ENCODE measurements at regions not wholly inside any gene's neighbourhood (a gene's known extent, or its start where the extent isn't known, plus 50 kb on each side); places are given as distances from the start of the nearest gene placed in this dataset.

- TF ChIP-seq, protein P1, sequence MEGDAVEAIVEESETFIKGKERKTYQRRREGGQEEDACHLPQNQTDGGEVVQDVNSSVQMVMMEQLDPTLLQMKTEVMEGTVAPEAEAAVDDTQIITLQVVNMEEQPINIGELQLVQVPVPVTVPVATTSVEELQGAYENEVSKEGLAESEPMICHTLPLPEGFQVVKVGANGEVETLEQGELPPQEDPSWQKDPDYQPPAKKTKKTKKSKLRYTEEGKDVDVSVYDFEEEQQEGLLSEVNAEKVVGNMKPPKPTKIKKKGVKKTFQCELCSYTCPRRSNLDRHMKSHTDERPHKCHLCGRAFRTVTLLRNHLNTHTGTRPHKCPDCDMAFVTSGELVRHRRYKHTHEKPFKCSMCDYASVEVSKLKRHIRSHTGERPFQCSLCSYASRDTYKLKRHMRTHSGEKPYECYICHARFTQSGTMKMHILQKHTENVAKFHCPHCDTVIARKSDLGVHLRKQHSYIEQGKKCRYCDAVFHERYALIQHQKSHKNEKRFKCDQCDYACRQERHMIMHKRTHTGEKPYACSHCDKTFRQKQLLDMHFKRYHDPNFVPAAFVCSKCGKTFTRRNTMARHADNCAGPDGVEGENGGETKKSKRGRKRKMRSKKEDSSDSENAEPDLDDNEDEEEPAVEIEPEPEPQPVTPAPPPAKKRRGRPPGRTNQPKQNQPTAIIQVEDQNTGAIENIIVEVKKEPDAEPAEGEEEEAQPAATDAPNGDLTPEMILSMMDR (IDR thresholded peaks at IDR 0.05; ENCODE audit: extremely low read depth, missing control alignments): no peak
- no peak for DNase-seq (ENCODE audit: low spot score)
Observed at GRCh38 chr2:81328968-81329367, 1024.4 kb upstream of the LRRTM1 start.

GRCh38 chr2:81327911-81328310 is 1023.4 kb upstream of the LRRTM1 start:
- TF ChIP-seq, protein P1 (IDR thresholded peaks at IDR 0.05; ENCODE audit: extremely low read depth, missing control alignments): no peak
- no peak for DNase-seq (ENCODE audit: low spot score)

GRCh38 chr2:81324046-81324445 is 1019.5 kb upstream of the LRRTM1 start:
- TF ChIP-seq, protein P1 (IDR thresholded peaks at IDR 0.05; ENCODE audit: extremely low read depth, missing control alignments): no peak
- DNase-seq (ENCODE audit: low spot score): no peak

GRCh38 chr2:81304154-81304830 is 999.7 kb upstream of the LRRTM1 start:
- TF ChIP-seq, protein P1 (IDR thresholded peaks at IDR 0.05; ENCODE audit: extremely low read depth, missing control alignments): no peak

DNA sequence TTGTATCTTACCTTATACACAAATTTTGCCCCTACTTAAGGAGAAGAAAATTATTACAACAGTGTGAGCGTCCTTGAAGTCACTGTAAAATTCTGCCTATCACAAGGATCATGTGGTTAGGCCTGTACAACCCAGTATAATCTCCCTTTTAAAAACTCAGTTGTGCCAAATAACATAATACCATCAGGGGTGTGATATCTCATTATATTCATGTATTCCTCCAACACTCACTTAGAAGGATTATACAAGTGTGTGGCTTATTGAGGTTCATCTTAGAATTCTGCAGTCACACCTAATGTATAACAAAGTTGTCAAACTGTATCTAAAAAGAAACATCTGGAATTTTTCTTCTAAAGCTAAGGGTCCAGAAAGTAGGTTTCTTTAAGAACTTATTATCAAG is 998.8 kb upstream of the LRRTM1 start:
- TF ChIP-seq, protein P1 (IDR thresholded peaks at IDR 0.05; ENCODE audit: extremely low read depth, missing control alignments): no peak
- no peak for DNase-seq (ENCODE audit: low spot score)

More at GRCh38 chr2:81304154-81304830, 999.7 kb upstream of the LRRTM1 start:
- no peak for DNase-seq (ENCODE audit: low spot score)

DNA sequence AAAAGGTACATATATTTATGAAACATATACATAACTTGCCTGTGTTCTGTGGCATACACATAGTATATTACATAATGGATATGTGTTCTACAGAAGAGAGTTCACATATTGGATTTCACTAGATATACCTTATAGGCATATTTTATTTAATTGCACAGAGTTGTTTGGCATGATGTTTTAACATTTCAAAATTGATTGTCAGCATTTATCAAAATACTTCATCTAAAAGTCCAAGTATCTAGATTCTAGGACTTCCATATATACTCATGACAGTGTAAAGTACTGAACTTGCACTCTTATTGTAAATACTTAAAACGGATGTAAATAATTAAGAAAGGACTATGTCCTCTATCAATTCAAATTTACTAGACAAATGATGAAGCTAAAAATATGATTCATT is 995.3 kb upstream of the LRRTM1 start:
- no peak for DNase-seq (ENCODE audit: low spot score)
- TF ChIP-seq, protein P1 (IDR thresholded peaks at IDR 0.05; ENCODE audit: extremely low read depth, missing control alignments): no peak

DNA sequence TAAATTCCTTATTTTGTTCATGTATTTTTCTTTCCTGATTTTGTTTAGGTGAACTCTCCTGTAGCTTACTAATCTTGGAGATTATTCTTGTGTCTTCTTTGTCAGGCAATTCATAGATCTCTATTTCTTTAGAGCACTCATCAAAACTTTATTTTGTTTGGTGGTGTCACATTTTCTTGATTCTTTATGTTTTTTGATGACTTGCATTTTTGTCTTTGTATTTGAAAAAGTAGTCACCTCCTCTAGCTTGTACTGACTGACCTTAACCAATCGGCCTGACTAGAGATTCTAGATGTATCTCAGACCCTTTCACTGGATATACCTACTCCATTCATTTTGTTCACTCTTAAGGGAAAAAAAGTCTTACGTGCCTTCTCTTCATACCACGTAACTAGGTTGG is 986.3 kb upstream of the LRRTM1 start:
- DNase-seq (ENCODE audit: low spot score): no peak
- TF ChIP-seq, protein P1 (IDR thresholded peaks at IDR 0.05; ENCODE audit: extremely low read depth, missing control alignments): no peak

All from GM20000 (cell line).